GM21825 (cell line): ENCODE measurements at regions not wholly inside any gene's neighbourhood (a gene's known extent, or its start where the extent isn't known, plus 50 kb on each side); places are given as distances from the start of the nearest gene placed in this dataset.

Experiments
- ATAC-seq: cut with Tn5 transposase; IDR thresholded peaks from one replicate; pipeline ENCODE4 v1.9.1; 2021; ENCODE audit warnings: mild to moderate bottlenecking, moderate library complexity; ENCODE audit not compliant: unreplicated experiment

DNA sequence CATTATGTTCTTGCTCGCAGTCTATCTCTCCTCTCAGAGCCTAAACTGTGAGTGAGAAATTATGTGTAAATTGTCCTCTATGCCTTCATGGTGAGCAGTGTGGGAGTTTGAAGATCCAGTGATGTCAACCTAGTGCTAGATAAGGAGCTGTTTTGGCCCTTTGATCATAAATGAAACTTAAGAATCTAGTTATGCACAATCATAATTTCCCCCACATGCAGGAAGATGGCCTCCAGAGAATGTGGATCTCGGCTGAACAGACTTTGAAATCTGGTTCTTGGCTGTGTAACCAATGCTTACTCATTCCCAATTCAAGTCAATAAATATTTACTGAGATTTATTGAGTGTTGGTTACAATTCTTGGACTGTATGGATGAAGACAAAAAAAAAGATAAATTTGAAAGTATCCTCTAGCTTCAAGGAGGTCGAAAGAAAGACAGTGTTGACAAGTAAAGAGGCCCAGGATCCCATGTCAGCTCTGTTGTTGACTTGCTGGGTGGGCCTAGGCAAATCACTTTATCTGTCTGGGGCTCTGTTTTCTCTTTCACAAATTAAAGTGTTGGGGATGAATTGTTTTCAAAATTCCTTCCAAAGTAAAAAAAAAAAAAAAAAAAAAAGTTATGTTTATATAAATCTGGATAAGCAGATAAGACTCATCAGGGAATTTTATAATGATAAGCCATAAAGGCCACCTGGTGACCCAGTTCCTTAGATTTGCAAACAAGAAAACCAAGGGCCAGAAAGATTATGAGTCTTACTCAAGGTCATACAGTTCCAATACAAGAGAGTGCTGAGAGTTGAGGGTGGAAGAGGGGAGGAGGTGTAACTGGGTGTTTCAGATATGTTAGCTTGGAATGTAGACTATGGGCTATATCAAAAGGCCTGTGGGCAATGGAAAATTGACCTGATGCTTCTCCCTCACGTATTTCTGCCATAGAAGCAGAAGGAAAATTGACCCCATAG lies 969.9 kb downstream of the KCNMA1 start:
- no peak for ATAC-seq

DNA sequence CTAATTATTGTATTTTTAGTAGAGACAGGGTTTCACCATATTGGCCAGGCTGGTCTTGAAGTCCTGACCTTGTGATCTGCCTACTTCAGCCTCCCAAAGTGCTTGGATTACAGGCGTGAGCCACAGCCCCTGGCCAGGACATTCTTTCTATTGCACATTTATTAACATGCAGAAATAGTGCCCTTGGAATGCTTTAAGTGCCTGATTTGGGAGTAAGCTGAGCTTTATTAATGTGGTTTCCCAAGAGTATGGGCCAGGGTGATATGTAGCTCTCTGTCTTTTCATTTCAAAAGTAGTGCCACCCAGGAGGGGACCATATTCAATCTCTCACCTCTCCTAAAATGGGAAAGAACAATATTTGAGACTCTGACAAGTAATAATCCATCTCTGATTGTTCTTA lies 970.7 kb downstream of the KCNMA1 start:
- no peak for ATAC-seq

DNA sequence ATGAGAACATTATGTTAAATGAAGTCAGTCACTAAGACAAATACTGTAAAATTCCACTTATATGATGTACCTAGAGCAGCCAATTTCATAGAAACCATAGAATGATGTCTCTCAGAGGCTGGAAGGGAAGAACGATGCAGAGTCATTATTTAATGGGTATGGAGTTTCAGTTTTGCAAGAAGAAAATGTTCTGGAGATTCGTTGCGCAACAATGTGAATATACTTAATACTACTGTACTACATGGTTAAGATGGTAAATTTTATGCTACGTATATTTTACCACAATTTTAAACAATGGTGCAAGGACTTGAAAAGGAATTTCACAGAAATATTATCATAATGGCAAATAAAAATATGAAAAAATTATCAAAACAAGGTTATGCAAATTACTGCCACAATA lies 972.6 kb downstream of the KCNMA1 start:
- ATAC-seq: no peak

DNA sequence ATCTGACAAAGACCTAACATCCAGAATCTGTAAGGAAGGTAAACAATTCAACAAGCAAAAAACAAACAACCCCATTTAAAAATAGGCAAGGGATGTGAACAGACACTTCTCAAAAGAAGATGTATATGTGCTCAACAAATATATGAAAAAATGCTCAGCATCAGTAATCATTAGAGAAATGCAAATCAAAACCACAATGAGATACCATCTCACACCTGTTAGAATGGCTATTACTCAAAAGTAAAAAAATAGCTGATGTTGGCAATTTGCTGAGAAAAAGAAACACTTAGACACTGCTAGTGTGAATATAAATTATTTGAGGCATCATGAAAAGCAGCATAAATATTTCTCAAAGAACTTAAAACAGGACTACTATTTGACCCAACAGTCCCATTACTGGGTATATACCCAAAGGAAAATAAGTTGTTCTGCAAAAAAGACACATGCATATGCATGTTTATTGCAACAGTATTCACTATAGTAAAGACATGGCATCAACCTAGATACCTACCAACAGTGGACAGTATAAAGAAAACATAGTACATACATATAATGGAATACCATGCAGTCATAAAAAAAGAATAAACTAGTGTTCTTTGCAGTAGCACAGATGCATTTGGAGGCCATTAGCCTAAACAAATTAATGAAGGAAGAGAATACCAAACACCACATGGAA lies 980.1 kb downstream of the KCNMA1 start:
- no peak for ATAC-seq

DNA sequence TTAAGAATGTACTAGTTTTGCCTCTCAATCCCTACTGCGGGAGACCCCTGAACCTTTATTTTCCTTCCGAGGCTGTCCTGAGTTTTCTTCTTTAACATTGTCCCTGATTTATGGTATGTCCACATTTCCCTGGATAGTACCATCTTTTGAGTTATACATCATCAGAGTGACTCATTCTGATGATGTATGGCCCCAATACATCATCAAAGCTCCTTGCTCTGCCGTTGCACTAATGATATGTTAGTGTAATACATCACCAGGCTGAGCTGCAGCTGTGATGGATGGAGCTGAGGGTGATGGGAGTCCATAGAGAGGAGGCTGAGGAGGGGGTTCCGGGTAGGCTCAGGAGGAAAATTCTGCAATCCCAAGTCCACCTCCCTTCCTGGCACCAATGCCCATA lies 986.5 kb downstream of the KCNMA1 start:
- no peak for ATAC-seq

DNA sequence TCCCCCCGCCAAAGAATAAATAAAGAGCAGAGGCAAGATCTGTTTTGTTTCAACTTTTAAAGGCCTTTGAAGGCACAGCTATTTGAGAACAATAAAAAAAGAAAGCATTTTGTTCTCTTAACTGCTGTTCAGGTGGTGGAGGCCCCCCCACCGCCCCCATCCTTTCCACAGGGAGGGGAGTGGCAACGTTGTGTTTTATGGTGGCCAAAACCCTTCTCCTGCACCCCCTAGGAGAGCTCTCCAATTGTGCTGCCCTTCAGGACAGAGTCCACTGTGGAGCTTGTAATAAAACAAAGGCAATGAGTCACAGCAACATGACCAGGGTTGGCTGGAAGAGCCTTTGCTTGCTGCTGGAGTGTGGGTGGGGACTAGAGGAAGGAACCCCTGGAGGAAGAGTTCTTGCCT lies 987.9 kb downstream of the KCNMA1 start:
- no peak for ATAC-seq

DNA sequence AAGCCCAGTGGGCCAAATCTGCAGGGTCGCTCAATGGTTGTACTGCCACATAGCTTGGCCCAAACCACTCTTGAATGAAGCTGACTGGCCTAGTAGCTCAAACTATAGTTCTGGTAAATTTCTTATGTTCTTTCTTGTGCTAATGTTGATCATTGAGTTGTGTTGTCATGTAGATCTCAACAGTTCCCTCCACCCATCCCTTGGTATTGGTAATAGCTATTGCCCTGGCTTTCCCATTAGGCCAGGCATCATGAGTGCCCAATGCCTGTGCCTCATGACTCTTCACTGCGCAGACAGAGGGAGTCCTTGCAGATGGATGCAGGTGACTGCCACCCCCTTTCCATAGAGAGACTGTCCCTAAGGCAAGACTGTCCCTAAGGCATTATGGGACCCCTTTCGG lies 988.4 kb downstream of the KCNMA1 start:
- ATAC-seq: no peak

DNA sequence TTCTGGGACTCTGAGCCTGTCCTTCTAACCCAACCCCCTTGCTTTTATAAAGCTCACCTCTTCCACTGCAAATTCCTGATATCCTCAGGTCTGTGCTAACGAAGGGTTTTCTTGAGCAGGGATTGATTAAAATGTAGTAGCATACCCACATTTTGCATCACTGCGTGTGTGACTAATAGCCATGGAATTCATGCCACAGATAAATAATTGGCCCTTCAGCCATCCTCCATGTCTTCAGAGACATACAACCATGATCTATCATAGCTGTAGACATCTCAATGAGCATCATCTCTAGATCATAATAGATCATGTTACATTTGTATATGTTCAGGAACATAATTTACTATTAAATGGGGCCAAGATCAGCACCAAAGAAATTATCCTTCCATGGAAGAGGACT lies 990.3 kb downstream of the KCNMA1 start:
- no peak for ATAC-seq

DNA sequence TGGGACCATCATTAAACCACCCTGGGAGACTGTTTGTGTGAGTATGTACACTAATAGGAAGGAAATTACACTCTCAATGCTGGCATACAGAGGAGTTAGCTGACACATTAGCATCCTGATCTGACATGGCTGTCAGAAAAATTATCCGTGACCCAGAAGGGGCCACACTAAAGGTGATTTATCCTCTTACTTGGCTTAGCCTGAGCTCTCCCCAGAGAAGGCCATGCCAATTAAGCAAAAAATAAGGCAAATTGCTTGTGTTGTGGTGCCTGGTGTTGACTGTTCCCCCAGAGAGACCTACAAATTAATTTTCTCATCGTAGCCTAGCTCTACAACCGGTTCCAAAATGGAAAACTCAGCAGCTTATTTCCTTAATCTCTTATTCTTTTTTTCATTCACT lies 992.3 kb downstream of the KCNMA1 start:
- ATAC-seq: no peak

DNA sequence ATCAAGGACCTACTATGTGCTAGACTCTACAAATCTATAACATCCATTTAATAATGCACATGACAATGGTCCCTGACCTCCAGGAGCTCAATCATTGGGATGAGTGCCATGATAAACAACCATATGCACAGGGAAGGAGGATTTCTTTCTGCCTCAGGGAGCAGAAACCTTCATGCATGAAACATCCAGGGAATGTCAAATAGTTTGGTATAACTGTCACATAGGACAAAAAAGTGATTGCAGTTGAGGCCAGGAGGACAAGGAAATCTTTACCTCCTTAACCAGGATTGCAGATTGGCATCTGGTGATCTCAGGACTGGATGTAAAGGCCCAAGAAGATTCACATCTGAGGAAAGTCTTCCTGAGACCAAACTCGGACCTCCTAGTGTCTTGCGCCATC lies 993.1 kb downstream of the KCNMA1 start:
- no peak for ATAC-seq

DNA sequence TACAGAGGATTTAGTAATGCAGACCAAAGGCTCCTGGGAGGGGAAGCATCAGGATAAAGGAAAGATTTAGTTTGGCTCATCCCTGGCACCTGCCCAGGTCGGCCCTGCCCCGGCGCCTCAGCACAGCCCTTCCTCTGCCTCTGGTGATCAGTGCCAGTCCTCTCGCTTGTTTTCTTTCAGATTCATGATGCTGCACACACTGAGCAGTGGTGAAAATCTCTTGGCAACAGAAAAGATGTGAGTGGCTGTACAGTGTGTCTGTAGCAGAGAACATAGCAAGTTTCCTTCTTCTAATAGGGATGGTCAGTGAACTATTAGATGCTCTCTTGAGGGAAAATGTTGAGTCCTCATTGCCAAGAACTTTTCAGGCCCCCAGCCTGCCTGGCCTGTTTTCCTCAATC lies 994.1 kb downstream of the KCNMA1 start:
- ATAC-seq: no peak

DNA sequence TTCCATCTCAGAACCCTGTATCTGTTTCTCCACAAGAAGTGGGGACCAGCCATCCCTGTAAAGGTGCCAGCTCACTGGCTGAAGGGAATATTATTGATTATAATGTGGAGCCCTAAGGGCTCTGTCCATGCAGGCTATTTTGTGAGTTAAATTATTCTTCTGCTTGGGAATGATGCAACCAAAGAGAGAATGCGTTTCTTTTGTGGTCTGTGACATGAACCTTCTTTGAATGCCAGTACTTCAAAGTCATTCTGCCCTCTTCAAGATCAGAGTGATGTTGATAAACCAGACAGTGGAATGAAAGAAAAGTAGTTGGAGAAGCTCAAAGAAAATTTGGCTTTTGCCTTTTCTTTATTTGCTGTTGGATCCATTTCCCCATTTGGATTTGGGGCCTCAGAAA lies 995.2 kb downstream of the KCNMA1 start:
- no peak for ATAC-seq

DNA sequence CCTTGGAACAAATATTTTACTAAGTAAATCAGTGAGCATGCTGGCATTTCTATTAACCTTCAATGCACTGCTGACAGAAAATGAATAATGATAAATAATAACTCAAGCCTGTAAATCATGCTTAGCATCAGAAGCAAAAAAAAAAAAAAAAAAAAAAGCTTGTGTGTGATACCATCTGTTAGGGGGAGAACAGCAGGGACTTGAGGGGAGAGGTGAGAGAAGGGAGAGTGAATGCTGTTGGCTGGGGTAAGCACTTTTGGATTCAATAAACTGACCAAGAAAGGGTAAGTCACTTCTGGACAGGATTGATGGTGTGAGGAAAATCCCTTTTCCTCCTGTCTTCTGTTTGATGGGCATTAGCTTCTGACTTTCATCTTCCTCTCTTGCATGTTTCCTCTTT lies 996.4 kb downstream of the KCNMA1 start:
- ATAC-seq: no peak

DNA sequence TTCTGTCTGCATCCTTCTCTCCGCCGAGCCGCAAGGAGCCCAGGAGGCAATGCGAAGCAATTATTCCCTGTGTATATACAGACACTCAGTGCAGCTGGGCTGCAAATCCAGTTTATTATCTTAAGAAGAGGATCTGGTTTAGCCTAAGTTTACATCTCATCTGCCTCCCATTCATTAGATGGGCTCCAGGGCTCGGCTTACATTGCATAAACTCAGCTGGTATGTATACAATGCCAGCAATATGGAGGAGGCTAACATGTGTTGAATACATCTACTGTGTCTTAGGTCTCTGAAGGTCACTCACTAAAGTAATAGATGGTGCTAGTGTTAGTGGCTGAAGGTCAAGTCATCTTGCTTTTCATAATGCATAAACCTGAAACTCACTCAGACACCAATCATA lies 996.8 kb downstream of the KCNMA1 start:
- no peak for ATAC-seq

DNA sequence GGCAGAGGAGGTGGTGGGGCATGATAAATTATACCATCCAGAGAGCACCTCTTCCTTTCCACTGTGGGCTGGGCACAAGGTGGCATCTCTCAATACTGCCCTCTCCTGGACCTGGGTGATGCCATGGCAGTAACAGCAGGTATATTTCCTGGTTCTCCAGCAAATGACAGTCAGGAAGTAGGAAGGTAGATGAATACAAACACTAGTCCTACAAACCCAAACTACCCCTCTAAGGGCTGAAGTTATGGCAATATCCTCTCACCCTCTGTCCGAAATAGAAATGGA lies 1004.9 kb downstream of the KCNMA1 start:
- no peak for ATAC-seq

DNA sequence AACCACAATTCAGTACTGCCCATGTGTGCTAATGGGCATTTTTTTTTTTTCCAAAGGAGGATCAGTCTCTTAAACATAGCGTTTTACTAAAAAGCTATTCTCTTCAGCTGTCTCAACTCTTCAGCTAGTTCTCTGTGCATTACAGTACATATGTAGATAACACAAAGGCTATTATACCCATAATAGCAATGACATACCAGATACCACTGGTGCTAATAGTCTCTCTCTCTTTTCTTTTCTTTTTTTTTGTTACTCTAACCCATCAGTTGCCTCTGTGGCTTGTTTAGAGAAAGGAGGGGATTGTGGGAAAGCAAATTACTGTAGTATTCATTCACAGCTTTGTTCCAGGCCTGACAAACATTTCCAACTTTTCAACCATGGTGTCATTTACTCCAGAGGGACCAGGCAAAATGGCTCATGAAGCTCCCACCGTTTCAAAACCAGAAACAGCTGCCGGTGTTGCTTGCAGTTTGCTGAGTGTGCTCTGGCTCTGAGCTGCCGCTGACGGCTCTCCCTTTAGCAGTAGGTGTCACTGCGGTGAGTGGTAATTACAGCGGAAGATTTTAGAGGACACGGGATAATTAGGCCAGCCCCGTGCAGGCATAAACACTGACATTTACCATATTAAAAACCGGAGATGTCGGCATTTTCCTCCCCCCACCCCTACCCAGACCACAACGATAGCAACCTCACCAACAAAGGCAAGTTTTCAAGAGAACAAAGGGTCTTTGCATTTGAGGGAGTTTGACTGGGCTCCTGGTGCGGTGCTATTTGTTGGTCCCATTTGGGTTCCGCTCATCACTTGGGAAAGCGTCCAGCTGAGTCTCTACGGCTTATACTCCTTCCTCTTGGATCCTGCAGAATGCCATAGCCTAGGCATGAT lies 1005.5 kb downstream of the KCNMA1 start:
- no peak for ATAC-seq

DNA sequence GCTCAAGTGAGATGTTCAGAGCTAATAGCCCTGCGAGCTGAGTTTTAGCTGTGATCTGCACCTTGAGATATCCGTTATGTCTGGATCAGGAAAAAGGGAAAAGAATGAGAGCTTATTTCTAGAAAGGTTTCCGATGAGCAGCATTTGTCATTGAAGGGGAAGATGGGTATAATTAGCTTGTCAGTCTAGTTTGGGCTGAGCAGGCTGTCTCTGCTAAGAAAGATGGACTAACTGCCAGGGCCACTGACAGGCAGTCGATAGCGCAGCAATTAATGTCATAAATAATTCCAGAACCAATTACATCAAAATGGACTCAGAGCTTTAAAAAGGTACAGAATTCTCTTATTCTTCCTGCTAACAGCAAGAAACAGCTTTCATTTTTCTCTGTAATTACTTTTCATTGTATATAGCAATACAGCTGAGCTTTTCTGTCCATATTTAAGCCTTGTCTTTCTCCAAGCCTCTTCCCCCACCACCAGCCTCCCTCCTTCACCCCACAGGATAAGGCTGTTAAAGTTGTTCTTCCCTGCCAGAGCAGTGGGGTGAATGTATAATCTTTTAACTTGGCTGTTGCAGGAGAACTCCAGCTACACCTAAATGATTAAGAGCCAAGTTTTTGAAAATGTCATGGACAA lies 1006.5 kb downstream of the KCNMA1 start:
- no peak for ATAC-seq

DNA sequence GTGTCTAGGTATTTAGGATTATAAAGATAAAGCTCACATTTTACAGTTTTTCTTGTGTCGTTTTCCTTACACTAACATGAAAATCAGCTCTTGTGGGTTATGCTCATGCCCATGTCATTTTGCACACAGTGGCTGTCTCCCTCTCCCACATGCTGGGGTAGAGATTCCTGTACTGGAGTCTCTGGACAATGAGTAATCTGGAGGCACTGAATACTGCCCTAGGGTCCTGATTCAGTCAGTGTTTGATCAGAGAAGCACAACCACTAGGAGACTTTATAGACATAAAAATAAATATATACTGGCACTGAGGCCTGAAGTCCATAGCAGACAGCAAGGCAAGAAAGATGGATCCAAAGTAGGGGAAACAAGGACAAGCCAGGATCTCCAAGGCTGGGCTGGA lies 1008.8 kb downstream of the KCNMA1 start:
- no peak for ATAC-seq

DNA sequence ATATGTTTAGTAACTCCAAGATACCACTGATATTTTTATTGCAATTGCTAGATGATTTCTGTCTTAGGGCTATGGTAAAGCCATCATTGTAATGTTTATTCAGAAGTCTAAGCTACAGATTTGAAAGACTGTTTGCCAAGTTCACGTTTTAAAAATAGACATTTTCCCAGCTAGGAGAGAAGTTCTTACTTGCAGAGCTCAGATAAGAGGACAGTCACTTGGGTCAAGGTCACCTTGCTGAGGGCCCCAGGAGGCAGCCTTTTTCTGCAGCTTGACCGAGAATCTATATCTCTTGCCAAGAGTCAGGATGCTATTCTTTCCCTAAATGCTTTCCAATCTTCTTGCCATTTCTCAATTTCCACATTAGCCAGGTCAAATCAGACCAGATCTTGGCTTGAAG lies 1011.2 kb downstream of the KCNMA1 start:
- no peak for ATAC-seq

DNA sequence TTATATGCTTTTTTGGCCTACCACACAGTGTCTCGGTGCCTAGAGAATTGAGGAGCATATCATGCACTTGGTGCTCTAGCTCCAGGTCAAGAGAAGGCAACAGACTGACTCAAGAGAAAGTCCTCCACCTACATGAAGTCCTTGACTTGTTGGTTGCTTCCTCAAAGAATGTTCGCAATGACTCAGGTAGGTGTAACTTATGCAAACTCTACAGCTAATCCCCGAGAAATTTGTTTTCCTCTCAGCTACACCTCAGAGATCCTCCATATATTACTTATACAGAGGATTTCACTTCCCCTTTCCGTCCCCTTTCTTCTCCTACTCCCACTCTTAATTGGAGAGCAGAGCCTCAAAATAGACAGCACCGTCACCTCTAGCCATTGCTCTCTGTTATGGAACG lies 1013.1 kb downstream of the KCNMA1 start:
- ATAC-seq: peak; percentile 80
